ENCODE measurements at regions not wholly inside any gene's neighbourhood (a gene's known extent, or its start where the extent isn't known, plus 50 kb on each side); places are given as distances from the start of the nearest gene placed in this dataset.

DNA sequence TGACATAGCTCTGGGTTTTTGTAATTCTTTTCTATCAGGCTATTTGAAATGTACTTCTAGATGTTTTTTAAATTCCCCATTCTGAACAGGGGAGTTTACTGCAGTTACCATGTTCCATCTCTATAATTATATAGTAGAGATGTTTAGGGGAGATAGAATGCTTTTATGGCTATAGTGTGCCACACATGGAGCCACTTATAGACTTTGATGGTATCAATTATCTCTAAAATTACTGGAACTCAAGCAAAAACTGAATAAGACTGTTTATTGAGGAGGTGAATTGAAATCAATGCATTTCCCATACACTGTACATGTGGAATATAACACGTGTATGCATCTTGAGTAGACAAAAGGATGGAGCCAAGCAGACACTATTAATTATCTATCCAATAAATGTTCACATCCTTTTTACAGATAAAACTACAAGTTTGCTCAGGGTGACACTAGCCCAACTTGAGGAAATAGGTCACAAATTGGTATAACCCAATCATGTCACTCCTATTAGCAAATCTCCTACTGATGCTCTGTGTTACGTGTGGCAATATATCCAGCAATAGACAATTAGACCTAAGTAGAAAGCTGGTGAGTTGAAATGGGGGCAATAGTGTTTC lies 1882.6 kb downstream of the PCDH9 start:
- TF ChIP-seq, protein P1, sequence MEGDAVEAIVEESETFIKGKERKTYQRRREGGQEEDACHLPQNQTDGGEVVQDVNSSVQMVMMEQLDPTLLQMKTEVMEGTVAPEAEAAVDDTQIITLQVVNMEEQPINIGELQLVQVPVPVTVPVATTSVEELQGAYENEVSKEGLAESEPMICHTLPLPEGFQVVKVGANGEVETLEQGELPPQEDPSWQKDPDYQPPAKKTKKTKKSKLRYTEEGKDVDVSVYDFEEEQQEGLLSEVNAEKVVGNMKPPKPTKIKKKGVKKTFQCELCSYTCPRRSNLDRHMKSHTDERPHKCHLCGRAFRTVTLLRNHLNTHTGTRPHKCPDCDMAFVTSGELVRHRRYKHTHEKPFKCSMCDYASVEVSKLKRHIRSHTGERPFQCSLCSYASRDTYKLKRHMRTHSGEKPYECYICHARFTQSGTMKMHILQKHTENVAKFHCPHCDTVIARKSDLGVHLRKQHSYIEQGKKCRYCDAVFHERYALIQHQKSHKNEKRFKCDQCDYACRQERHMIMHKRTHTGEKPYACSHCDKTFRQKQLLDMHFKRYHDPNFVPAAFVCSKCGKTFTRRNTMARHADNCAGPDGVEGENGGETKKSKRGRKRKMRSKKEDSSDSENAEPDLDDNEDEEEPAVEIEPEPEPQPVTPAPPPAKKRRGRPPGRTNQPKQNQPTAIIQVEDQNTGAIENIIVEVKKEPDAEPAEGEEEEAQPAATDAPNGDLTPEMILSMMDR (IDR thresholded peaks at IDR 0.05; ENCODE audit: insufficient read depth, low read length, poor library complexity, severe bottlenecking): no peak
- no peaks in the 10 kb centered on the region for H3K36me3 ChIP-seq (ENCODE audit: control insufficient read depth, insufficient read depth, low read length)
- no peaks in the 10 kb centered on the region for H3K27me3 ChIP-seq (replicated peaks; ENCODE audit: control insufficient read depth, insufficient read depth, low read length)
- H3K4me3 ChIP-seq (replicated peaks; ENCODE audit: low read depth, low read length): no peak overlapping the region
- DNase-seq (ENCODE audit: extremely low read depth, insufficient read length): no peak

DNA sequence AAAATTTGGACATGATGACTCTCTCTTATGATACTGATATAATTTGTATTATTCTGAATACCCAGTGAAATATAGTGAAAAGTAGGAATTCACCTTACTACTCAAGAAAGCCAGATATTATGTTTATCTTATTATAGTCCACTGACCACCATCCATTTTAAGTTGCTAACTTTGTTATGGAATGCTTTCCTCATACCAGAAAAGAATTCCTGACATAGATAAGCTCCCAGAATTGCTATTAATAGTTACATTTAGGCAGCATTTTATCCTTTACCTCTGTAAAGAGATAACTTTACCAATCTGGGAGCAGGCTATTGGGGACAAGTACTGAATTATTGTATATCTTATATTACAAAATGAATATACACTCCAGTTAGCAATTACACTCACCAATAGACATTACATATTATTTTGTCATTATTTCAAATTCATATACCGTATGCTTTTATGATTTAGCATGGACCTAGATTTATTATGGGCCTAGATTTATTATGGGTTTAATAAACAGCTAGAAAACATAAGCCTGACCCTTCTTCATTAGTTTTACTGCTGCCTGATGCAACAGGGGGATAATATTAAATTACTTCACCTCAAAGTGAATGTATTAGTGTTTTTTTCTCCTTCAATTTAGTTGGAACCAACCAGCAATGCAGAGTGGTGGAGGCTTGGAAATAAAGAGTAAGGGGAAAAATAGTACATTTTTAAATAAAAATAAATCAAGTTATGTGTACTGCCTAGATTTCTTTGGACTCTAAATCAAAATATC lies 1886.1 kb downstream of the PCDH9 start:
- H3K36me3 ChIP-seq (ENCODE audit: control insufficient read depth, insufficient read depth, low read length): no peaks in the 10 kb centered on the region
- TF ChIP-seq, protein P1 (IDR thresholded peaks at IDR 0.05; ENCODE audit: insufficient read depth, low read length, poor library complexity, severe bottlenecking): no peak
- no peaks in the 10 kb centered on the region for H3K27me3 ChIP-seq (replicated peaks; ENCODE audit: control insufficient read depth, insufficient read depth, low read length)
- no peak for DNase-seq (ENCODE audit: extremely low read depth, insufficient read length)
- H3K4me3 ChIP-seq (replicated peaks; ENCODE audit: low read depth, low read length): no peak overlapping the region

DNA sequence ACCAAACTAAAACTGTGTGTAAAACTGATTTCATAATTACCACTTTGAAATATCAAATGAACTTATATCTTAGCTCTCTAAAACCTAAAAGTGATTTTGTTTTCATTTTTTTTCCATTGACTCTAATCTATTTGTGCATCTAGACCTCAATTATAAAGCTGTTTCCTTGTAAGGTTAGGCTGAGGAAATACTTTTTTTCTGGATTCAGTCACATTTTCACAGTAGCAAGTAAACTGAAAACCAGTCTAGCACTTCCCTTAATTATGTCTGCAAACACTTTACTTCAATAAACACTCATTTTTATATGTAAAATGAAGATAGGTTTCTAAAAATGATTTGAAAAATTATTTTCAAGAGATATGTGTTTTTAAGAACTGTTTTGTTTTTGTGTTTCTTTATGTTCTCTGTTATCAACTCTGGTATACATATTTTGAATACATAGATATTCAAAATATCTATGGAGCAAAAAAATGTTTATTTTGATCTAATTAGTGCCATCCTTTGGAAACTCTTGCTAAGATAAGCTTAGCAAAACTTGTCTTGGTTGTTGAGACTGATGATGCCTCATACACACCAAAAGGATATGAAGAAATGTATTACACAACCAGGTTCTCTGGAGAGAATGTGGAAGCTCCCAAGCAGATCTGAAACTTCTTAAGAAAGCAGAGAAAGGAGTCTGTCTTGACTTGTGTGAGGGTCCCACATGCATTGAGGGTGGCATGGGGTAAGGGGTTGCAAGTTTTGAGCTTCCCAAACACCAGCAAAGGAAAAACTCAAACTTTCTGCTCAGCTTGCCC lies 1887.4 kb downstream of the PCDH9 start:
- DNase-seq (ENCODE audit: extremely low read depth, insufficient read length): no peak
- Histone ChIP-seq H3K4me3 (replicated peaks; ENCODE audit: low read depth, low read length) (no peak overlapping the region), H3K27me3 (replicated peaks; ENCODE audit: control insufficient read depth, insufficient read depth, low read length) (no peaks in the 10 kb centered on the region), H3K36me3 (ENCODE audit: control insufficient read depth, insufficient read depth, low read length) (no peaks in the 10 kb centered on the region)
- TF ChIP-seq, protein P1 (IDR thresholded peaks at IDR 0.05; ENCODE audit: insufficient read depth, low read length, poor library complexity, severe bottlenecking): no peak

DNA sequence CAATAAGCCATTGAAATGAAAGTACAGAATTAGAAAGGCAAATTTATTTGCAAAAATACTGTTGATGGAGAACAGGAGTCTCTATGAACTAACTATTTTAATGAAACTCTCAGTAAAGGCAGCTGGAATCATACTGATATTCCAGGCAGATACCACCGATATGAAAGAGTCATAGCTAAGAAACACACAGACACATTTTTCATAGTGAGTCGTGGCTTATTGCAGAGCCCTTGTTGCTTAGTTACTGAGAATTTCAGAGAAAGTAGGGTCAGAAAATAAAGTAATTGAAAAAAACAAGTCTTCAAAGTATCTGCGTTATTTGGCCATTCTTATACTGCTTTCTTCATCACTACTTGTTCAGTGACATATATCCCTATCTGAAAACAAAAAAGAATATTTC lies 1890.9 kb downstream of the PCDH9 start:
- Histone ChIP-seq H3K4me3 (replicated peaks; ENCODE audit: low read depth, low read length) (no peak overlapping the region), H3K27me3 (replicated peaks; ENCODE audit: control insufficient read depth, insufficient read depth, low read length) (no peaks in the 10 kb centered on the region), H3K36me3 (ENCODE audit: control insufficient read depth, insufficient read depth, low read length) (no peaks in the 10 kb centered on the region)
- TF ChIP-seq, protein P1 (IDR thresholded peaks at IDR 0.05; ENCODE audit: insufficient read depth, low read length, poor library complexity, severe bottlenecking): no peak
- no peak for DNase-seq (ENCODE audit: extremely low read depth, insufficient read length)

DNA sequence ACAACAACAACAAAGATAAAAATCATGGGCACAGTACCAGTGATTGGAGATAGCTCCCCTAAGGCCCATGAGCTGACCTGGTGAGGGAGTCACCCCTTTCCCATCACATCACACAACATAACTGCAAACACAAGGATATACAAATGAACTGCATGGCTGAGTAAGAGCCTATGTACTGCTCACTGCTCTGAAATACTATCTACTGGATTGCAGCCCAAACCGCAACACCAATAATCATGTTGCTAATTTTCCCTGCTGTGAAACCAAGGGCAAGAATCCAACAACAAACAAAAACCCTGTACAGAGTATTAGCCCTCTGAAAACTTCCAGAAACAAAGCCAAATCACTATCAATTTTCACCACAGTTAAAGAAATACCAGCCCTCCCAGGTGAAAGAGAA lies 1893.2 kb downstream of the PCDH9 start:
- TF ChIP-seq, protein P1 (IDR thresholded peaks at IDR 0.05; ENCODE audit: insufficient read depth, low read length, poor library complexity, severe bottlenecking): no peak
- Histone ChIP-seq H3K36me3 (ENCODE audit: control insufficient read depth, insufficient read depth, low read length) (no peaks in the 10 kb centered on the region), H3K27me3 (replicated peaks; ENCODE audit: control insufficient read depth, insufficient read depth, low read length) (no peaks in the 10 kb centered on the region), H3K4me3 (replicated peaks; ENCODE audit: low read depth, low read length) (no peak overlapping the region)
- no peak for DNase-seq (ENCODE audit: extremely low read depth, insufficient read length)
